Stomach smooth muscle (tissue), 2 donors: ENCODE measurements at regions not wholly inside any gene's neighbourhood (a gene's known extent, or its start where the extent isn't known, plus 50 kb on each side); places are given as distances from the start of the nearest gene placed in this dataset.

Experiments
- H3K27ac ChIP-seq: one replicate; pipeline ENCODE4 v1.7.0; 2013; ENCODE audit warnings: mild to moderate bottlenecking, low read length, inconsistent platforms
- H3K27me3 ChIP-seq, 2 donors: one replicate each; pipeline ENCODE4 v1.7.0; 2013; ENCODE audit warnings: low read length in 2 of 2; ENCODE audit not compliant: insufficient read depth in 2 of 2, control insufficient read depth in 1 of 2
- H3K36me3 ChIP-seq, 2 donors: one replicate each; pipeline ENCODE4 v1.7.0; 2013; ENCODE audit warnings: low read length in 2 of 2; ENCODE audit not compliant: control insufficient read depth in 2 of 2, insufficient read depth in 2 of 2
- H3K4me1 ChIP-seq: one replicate; pipeline ENCODE4 v1.7.0; 2013; ENCODE audit warnings: low read length; ENCODE audit not compliant: control insufficient read depth, insufficient read depth
- H3K4me3 ChIP-seq, 2 donors: one replicate each; pipeline ENCODE4 v1.7.0; 2013; ENCODE audit warnings: low read length in 2 of 2
- H3K9ac ChIP-seq, 2 donors: one replicate each; pipeline ENCODE4 v1.7.0; 2013; ENCODE audit warnings: low read length in 2 of 2, mild to moderate bottlenecking in 1 of 2
- H3K9me3 ChIP-seq, 2 donors: one replicate each; pipeline ENCODE4 v1.7.0; 2013; ENCODE audit warnings: low read length in 2 of 2; ENCODE audit not compliant: control insufficient read depth in 2 of 2
- donor health status: healthy.
- donor health status: Pancreatic carcinoma.

GRCh38 chr6:94645191-94645590 lies 932.1 kb upstream of the MANEA start:
- no peaks in the 10 kb centered on the region for H3K9me3 ChIP-seq
- no peak overlapping the region for H3K27ac ChIP-seq
- H3K27me3 ChIP-seq, result no peaks in the 10 kb centered on the region
- no peak overlapping the region for H3K9ac ChIP-seq
- H3K4me1 ChIP-seq, result no peaks in the 10 kb centered on the region
- no peak overlapping the region for H3K4me3 ChIP-seq
- no peaks in the 10 kb centered on the region for H3K36me3 ChIP-seq

- Histone ChIP-seq H3K9me3 (no peaks in the 10 kb centered on the region), H3K9ac (no peak overlapping the region), H3K27me3 (no peaks in the 10 kb centered on the region), H3K36me3 (no peaks in the 10 kb centered on the region), H3K4me1 (no peaks in the 10 kb centered on the region), H3K27ac (no peak overlapping the region), H3K4me3 (no peak overlapping the region)
These were observed 937.8 kb upstream of the MANEA start for GRCh38 chr6:94639564-94639963.

- Histone ChIP-seq H3K27me3 (no peaks in the 10 kb centered on the region), H3K9me3 (no peaks in the 10 kb centered on the region), H3K36me3 (no peaks in the 10 kb centered on the region), H3K9ac (no peak overlapping the region), H3K27ac (no peak overlapping the region), H3K4me1 (no peaks in the 10 kb centered on the region), H3K4me3 (no peak overlapping the region)
These were observed 940.5 kb upstream of the MANEA start for GRCh38 chr6:94636780-94637385.

GRCh38 chr6:94623586-94623985 lies 953.7 kb upstream of the MANEA start:
- H3K4me1 ChIP-seq, result no peaks in the 10 kb centered on the region
- no peaks in the 10 kb centered on the region for H3K27me3 ChIP-seq
- no peaks in the 10 kb centered on the region for H3K36me3 ChIP-seq
- H3K27ac ChIP-seq, result no peak overlapping the region
- no peaks in the 10 kb centered on the region for H3K9me3 ChIP-seq
- H3K9ac ChIP-seq, result no peak overlapping the region
- H3K4me3 ChIP-seq, result no peak overlapping the region

GRCh38 chr6:94622783-94623182 lies 954.6 kb upstream of the MANEA start:
- Histone ChIP-seq H3K4me3 (no peak overlapping the region), H3K27ac (no peak overlapping the region), H3K9ac (no peak overlapping the region), H3K4me1 (no peaks in the 10 kb centered on the region), H3K36me3 (no peaks in the 10 kb centered on the region), H3K9me3 (no peaks in the 10 kb centered on the region), H3K27me3 (no peaks in the 10 kb centered on the region)

- Histone ChIP-seq H3K4me1 (no peaks in the 10 kb centered on the region), H3K36me3 (no peaks in the 10 kb centered on the region)
These were observed 976.7 kb upstream of the MANEA start for GRCh38 chr6:94600636-94601035.

GRCh38 chr6:94597487-94597886 lies 979.8 kb upstream of the MANEA start:
- Histone ChIP-seq H3K9ac (no peak overlapping the region), H3K27ac (no peak overlapping the region), H3K27me3 (no peaks in the 10 kb centered on the region), H3K4me1 (no peaks in the 10 kb centered on the region), H3K36me3 (no peaks in the 10 kb centered on the region), H3K9me3 (no peaks in the 10 kb centered on the region), H3K4me3 (no peak overlapping the region)

More at GRCh38 chr6:94600636-94601035, 976.7 kb upstream of the MANEA start:
- Histone ChIP-seq H3K9ac (no peak overlapping the region), H3K27ac (no peak overlapping the region), H3K9me3 (no peaks in the 10 kb centered on the region), H3K27me3 (no peaks in the 10 kb centered on the region), H3K4me3 (no peak overlapping the region)

GRCh38 chr6:94590416-94590815 lies 986.9 kb upstream of the MANEA start:
- H3K27ac ChIP-seq, result no peak overlapping the region
- H3K36me3 ChIP-seq, result no peaks in the 10 kb centered on the region
- no peak overlapping the region for H3K9ac ChIP-seq
- H3K4me3 ChIP-seq, result no peak overlapping the region
- no peaks in the 10 kb centered on the region for H3K4me1 ChIP-seq
- no peaks in the 10 kb centered on the region for H3K9me3 ChIP-seq
- no peaks in the 10 kb centered on the region for H3K27me3 ChIP-seq

- Histone ChIP-seq H3K9ac (no peak overlapping the region), H3K4me3 (no peak overlapping the region), H3K27me3 (no peaks in the 10 kb centered on the region), H3K36me3 (no peaks in the 10 kb centered on the region), H3K4me1 (no peaks in the 10 kb centered on the region), H3K9me3 (no peaks in the 10 kb centered on the region), H3K27ac (no peak overlapping the region)
These were observed 989.0 kb upstream of the MANEA start for GRCh38 chr6:94588301-94588700.

GRCh38 chr6:94584211-94584610 lies 993.1 kb upstream of the MANEA start:
- no peak overlapping the region for H3K27ac ChIP-seq

GRCh38 chr6:94570581-94570980 lies 1006.8 kb upstream of the MANEA start:
- no peak overlapping the region for H3K27ac ChIP-seq

More at GRCh38 chr6:94584211-94584610, 993.1 kb upstream of the MANEA start:
- no peaks in the 10 kb centered on the region for H3K4me1 ChIP-seq
- no peak overlapping the region for H3K4me3 ChIP-seq
- no peaks in the 10 kb centered on the region for H3K36me3 ChIP-seq
- H3K9me3 ChIP-seq, result no peaks in the 10 kb centered on the region
- H3K9ac ChIP-seq, result no peak overlapping the region
- no peaks in the 10 kb centered on the region for H3K27me3 ChIP-seq

More at GRCh38 chr6:94570581-94570980, 1006.8 kb upstream of the MANEA start:
- no peaks in the 10 kb centered on the region for H3K4me1 ChIP-seq
- H3K4me3 ChIP-seq, result no peak overlapping the region
- no peak overlapping the region for H3K9ac ChIP-seq
- H3K9me3 ChIP-seq, result no peaks in the 10 kb centered on the region
- H3K27me3 ChIP-seq, result no peaks in the 10 kb centered on the region
- H3K36me3 ChIP-seq, result no peaks in the 10 kb centered on the region
